Tibial artery (tissue), 4 donors: ENCODE measurements at regions not wholly inside any gene's neighbourhood (a gene's known extent, or its start where the extent isn't known, plus 50 kb on each side); places are given as distances from the start of the nearest gene placed in this dataset.

Experiments
- DNase-seq, 2 donors: peaks; one replicate each; pipeline ENCODE4 v3.0.0-alpha.2; 2019
- H3K27ac ChIP-seq, 2 donors: fragments of 200-600 bp; sonication (generic) in 1 of 2; 1 replicate in 1 of 2; 2 replicates in 1 of 2; pipeline ENCODE4 v1.5.1; 2018 to 2019; ENCODE audit warnings: mild to moderate bottlenecking in 1 of 2
- H3K27me3 ChIP-seq, 2 donors: fragments of 200-600 bp; sonication (generic) in 1 of 2; one replicate each; pipeline versions ENCODE4 v1.5.1 to v1.6.0; 2016 to 2019
- H3K36me3 ChIP-seq, 3 donors: fragments of 200-600 bp; sonication (generic) in 2 of 3; one replicate each; pipeline ENCODE4 v1.5.1; 2016 to 2019; ENCODE audit warnings: mild to moderate bottlenecking in 2 of 3
- H3K4me1 ChIP-seq, 4 donors: fragments of 200-600 bp; sonication (generic) in 2 of 4; 1 replicate in 3 of 4; 2 replicates in 1 of 4; pipeline ENCODE4 v1.5.1; 2016 to 2019
- H3K4me3 ChIP-seq, 2 donors: fragments of 200-600 bp; sonication (generic) in 1 of 2; 1 replicate in 1 of 2; 2 replicates in 1 of 2; pipeline ENCODE4 v1.5.1; 2018 to 2019; ENCODE audit warnings: mild to moderate bottlenecking in 2 of 2
- H3K9me3 ChIP-seq, 3 donors: fragments of 200-600 bp; sonication (generic) in 1 of 3; one replicate each; pipeline ENCODE4 v1.5.1; 2016 to 2019
- intact Hi-C: fragments of 100-400 bp; cut with DNase I; formaldehyde crosslinking; loops from one replicate; pipeline ENCODE4 v1.15.0; 2023; ENCODE audit warnings: low total_unique reads
- TF ChIP-seq, protein P1 (sequence below), 2 experiments: fragments of 200-600 bp in 1 of 2; fragments of 450-650 bp in 1 of 2; IDR thresholded peaks; one replicate each; pipeline ENCODE4 v1.5.1; 2017 to 2019; ENCODE audit warnings: antibody characterized with exemption in 2 of 2, mild to moderate bottlenecking in 1 of 2, moderate library complexity in 1 of 2

DNA sequence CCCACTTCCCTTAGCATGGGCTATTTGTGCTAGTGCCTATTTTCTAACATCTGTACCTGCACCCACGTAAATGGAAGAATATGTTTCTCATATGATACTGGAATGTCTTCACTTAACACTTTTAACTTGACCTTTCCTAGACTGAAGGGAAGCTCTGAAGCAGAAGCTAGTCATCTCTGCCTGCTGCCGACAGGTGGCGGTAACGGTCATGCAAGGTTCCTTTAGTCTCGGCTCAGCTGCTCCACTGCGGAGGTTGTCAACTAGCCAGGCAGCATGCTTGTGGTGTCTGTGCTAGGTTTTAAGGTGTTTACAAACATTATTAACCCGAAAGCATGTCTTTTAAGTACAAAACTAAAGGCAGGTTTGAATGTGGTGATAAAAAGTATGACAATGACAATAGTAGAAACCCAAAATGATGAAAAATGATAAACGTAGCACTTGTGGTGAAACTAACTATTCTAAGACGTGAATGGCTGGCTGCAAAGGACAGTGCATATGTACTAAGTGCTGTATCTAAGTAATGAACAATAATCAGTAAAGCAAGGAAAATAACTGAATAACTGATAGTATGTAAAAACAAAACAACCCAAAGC lies 117.2 kb downstream of the GRIN2B start:
- peaks cover 0 to 8% of the 10 kb centered on the region in 2 donors for H3K27me3 ChIP-seq
- no peak overlapping the region for H3K27ac ChIP-seq
- H3K4me3 ChIP-seq = no peak overlapping the region
- TF ChIP-seq, protein P1, sequence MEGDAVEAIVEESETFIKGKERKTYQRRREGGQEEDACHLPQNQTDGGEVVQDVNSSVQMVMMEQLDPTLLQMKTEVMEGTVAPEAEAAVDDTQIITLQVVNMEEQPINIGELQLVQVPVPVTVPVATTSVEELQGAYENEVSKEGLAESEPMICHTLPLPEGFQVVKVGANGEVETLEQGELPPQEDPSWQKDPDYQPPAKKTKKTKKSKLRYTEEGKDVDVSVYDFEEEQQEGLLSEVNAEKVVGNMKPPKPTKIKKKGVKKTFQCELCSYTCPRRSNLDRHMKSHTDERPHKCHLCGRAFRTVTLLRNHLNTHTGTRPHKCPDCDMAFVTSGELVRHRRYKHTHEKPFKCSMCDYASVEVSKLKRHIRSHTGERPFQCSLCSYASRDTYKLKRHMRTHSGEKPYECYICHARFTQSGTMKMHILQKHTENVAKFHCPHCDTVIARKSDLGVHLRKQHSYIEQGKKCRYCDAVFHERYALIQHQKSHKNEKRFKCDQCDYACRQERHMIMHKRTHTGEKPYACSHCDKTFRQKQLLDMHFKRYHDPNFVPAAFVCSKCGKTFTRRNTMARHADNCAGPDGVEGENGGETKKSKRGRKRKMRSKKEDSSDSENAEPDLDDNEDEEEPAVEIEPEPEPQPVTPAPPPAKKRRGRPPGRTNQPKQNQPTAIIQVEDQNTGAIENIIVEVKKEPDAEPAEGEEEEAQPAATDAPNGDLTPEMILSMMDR (IDR thresholded peaks at IDR 0.05) = peak; percentile 60 to 78
- peak; percentile 45 to 72 for DNase-seq
- no peaks in the 10 kb centered on the region for H3K4me1 ChIP-seq
- intact Hi-C loops = no loop called here
- H3K9me3 ChIP-seq = no peaks in the 10 kb centered on the region
- H3K36me3 ChIP-seq = no peaks in the 10 kb centered on the region

DNA sequence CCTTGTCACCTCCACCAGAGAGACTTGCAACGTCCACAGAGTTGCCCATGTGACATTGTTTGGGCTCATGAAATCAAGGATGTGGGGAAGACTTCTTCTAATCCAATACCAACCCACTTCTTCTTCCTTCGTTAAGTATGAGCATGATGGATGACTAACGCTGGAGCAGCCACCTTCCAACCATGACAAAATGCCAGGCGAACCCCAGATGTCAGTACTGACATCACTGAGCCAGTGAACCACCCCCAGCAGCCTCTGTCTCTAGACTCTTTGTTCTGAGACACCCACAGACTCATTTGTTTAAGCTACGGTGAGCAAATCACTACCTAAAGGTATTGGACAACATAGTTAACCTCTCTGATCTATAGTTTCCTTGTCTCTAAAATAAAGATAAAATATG lies 123.7 kb downstream of the GRIN2B start:
- Histone ChIP-seq H3K27me3 (no peaks in the 10 kb centered on the region), H3K4me3 (no peak overlapping the region), H3K36me3 (no peaks in the 10 kb centered on the region), H3K9me3 (no peaks in the 10 kb centered on the region), H3K4me1 (no peaks in the 10 kb centered on the region), H3K27ac (no peak overlapping the region)
- intact Hi-C loops = no loop called here
- TF ChIP-seq, protein P1 (IDR thresholded peaks at IDR 0.05) = no peak
- no peak for DNase-seq

DNA sequence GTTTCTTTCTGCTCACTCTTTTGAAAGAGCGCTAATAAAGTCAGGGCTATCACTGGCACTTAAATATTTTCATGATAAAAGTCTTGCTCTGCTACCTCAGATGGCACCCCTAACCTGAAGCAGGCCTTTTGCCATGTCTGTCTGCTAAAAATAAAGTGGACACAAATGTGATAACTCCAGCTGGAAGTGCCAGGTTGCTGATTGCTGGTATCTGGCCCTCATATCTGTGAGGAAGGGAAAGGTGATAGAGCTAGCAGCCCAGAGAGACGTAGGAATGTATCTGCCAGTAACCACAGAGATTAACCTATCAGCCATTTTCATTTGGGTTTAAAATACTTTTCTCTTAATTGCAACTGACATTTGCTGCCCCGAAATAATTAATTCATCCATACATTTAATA lies 127.9 kb downstream of the GRIN2B start:
- intact Hi-C loops = no loop called here
- H3K4me1 ChIP-seq = no peaks in the 10 kb centered on the region
- TF ChIP-seq, protein P1 (IDR thresholded peaks at IDR 0.05) = no peak
- H3K9me3 ChIP-seq = no peaks in the 10 kb centered on the region
- H3K36me3 ChIP-seq = no peaks in the 10 kb centered on the region
- no peaks in the 10 kb centered on the region for H3K27me3 ChIP-seq
- no peak overlapping the region for H3K27ac ChIP-seq
- no peak overlapping the region for H3K4me3 ChIP-seq
- DNase-seq = no peak

DNA sequence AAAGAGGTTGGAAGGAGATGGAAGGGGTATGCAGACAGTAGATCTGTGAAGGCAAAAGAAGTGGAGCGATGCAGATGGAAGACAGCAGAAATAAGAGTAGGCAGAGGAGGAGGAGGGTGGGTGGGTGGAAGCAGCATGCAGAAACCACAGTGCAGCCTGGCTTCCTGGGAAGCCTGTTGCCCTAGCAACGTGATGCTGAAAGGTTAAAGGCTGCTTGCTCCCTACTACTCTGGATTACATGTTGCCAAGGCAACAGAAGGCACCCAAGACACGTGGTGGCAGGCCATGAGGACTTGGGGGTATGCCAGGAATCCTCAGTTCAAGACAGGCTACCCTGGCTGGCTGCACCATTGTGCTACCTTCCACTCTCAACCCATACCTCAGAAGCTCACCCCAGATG lies 129.6 kb downstream of the GRIN2B start:
- DNase-seq = no peak
- Histone ChIP-seq H3K9me3 (no peaks in the 10 kb centered on the region), H3K27ac (no peak overlapping the region), H3K36me3 (no peaks in the 10 kb centered on the region), H3K4me1 (no peaks in the 10 kb centered on the region), H3K27me3 (no peaks in the 10 kb centered on the region), H3K4me3 (no peak overlapping the region)
- intact Hi-C loops = no loop called here
- TF ChIP-seq, protein P1 (IDR thresholded peaks at IDR 0.05) = no peak

DNA sequence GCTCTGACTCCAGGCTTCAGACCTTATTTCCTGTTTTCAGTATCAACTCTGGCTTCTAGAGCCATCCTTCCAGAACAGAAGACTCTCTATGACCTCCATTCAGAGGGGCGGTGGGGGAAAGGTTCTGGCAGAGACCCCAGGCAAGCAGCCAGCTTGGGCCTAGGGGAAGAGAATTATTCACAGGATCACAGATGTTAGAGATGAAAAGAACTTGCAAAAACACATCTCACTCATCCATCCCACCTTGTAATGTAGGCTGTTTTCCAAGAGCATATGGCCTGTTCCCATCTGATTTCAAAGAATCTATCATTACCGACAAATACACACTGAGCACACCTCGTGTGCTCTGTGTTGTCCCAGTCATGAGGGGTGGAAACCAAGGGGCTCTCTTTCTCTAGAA lies 131.9 kb downstream of the GRIN2B start:
- Histone ChIP-seq H3K36me3 (no peaks in the 10 kb centered on the region), H3K27me3 (no peaks in the 10 kb centered on the region), H3K9me3 (no peaks in the 10 kb centered on the region), H3K4me1 (no peaks in the 10 kb centered on the region), H3K4me3 (no peak overlapping the region), H3K27ac (no peak overlapping the region)
- TF ChIP-seq, protein P1 (IDR thresholded peaks at IDR 0.05) = no peak
- no peak for DNase-seq
- intact Hi-C loops = no loop called here

DNA sequence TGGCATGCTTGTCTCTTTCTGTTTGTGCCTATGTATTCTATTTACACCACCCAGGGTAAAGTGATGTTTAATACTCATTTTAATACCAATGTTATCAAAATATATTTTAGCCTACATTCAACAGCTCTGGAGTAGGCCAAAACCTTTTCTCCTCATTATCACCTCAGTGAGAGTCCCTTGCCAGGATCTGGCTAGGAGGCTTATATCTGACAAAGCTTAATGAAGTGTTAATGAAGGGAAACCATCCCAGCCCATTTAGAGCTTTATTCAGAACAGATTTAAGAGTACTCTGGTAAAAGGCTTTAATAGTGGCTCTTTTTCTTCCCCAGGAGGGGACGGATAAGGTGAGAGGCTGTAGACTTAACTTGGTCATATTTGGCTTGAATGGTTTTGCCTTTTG lies 137.6 kb downstream of the GRIN2B start:
- intact Hi-C loops = no loop called here
- Histone ChIP-seq H3K27me3 (no peaks in the 10 kb centered on the region), H3K4me1 (no peaks in the 10 kb centered on the region), H3K27ac (no peak overlapping the region), H3K4me3 (no peak overlapping the region), H3K36me3 (no peaks in the 10 kb centered on the region), H3K9me3 (no peaks in the 10 kb centered on the region)
- no peak for DNase-seq
- TF ChIP-seq, protein P1 (IDR thresholded peaks at IDR 0.05) = no peak
